ENCODE measurements at regions not wholly inside any gene's neighbourhood (a gene's known extent, or its start where the extent isn't known, plus 50 kb on each side); places are given as distances from the start of the nearest gene placed in this dataset.

DNA sequence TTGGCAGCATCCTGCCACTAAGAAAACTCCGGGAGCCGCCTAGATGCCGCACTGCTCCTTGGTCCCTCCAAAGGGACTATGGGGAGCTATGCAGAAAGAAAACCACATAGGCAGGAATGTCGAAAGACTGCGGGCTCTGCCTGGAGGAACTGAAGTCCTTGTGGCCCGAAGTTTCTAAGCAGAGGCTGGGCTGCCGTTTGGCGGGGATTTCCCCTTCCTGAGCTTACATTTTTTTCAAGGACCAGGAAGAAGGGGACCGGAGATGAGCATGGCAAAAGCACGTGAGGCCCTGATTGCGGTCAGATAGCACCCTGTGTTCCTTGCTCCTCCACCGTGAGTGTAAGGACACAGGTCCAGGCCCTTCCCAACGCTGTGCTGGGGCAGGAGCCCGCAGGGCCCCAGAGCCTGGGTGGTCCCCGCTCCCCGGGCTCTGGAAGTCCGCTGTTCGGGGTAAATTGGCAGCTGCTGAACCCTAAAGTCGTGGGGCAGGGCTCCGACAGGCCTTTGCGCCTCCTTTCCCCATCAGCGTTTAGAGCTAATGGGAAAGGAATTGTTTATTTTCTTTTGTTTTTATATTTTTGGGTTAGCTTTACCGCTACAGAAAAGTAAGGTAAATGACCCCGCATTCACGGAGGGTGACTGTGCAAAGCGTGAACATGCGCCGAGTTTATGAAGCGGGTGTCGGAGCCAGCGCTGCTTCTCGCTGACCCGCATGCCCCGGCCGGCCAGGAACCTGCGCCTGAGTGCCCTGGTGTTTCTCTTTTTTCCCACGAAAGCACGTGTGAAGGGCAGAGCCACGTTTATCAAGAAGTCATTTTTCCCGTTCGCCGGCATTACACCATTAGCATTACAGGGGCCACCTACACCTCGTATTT is 356.5 kb upstream of the ZNF32 start:
- DNase-seq = peak; percentile 12 to 63 (median 24)
- intact Hi-C loops (cut with micrococcal nuclease) = no loop called here
- TF ChIP-seq, protein P1, sequence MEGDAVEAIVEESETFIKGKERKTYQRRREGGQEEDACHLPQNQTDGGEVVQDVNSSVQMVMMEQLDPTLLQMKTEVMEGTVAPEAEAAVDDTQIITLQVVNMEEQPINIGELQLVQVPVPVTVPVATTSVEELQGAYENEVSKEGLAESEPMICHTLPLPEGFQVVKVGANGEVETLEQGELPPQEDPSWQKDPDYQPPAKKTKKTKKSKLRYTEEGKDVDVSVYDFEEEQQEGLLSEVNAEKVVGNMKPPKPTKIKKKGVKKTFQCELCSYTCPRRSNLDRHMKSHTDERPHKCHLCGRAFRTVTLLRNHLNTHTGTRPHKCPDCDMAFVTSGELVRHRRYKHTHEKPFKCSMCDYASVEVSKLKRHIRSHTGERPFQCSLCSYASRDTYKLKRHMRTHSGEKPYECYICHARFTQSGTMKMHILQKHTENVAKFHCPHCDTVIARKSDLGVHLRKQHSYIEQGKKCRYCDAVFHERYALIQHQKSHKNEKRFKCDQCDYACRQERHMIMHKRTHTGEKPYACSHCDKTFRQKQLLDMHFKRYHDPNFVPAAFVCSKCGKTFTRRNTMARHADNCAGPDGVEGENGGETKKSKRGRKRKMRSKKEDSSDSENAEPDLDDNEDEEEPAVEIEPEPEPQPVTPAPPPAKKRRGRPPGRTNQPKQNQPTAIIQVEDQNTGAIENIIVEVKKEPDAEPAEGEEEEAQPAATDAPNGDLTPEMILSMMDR (IDR thresholded peaks at IDR 0.05) = no peak

DNA sequence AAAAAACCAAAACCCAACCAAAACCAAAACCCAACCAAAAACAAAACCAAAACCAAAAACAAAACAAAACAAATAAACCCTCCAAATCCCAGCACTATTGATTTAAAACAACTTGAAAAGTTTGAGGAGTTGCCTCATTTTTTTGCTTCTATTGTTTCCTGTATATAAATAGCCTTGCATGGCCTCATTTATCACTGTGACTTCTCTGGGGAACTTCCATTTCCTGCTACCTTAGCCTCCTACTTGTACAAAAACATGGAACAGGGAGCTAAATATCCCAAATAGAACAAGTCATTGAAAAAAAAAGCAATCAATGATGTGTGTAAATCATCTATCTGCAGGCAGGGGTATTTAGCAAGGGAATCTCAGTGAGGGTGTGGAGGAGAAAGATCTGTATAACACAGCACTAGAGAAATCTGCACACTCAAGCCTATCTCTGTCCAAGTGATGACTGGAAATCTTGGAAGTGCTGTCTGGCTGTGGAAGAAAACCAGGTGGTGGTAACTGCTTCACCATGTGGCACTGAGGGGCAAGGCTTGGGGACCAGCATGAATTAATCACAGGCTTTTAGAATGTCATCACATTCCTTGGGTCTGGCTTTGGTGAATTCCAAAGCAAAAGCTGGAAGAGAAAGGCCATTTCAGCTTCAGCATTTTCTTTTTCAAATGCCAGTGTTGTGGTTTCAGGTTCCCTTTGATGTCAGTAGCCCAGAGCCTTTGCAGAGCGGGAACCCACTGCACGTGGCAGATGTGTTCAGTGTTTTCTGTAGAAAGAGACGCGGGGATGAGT is 349.5 kb upstream of the ZNF32 start:
- intact Hi-C loops (cut with micrococcal nuclease) = no loop called here
- peaks cover 0 to 10% (median 3%) of the 10 kb centered on the region in 7 donors for H3K9me3 Mint-ChIP-seq
- no peaks in the 10 kb centered on the region for H3K79me2 ChIP-seq (ENCODE audit: insufficient read depth, low read length)
- DNase-seq = no peak
- H3K4me3 ChIP-seq (replicated peaks in 1 of 3; ENCODE audit: low read depth in 2 of 3, low read length in 3 of 3) = no peak overlapping the region
- H3K36me3 Mint-ChIP-seq = no peaks in the 10 kb centered on the region
- WGBS (ENCODE audit: insufficient coverage) = 100% methylated on average over 1 of the region's 4 CpGs
- no peak overlapping the region for H3K4me2 ChIP-seq (replicated peaks; ENCODE audit: extremely low read depth, low read length, poor library complexity, severe bottlenecking)
- H3K27me3 Mint-ChIP-seq (ENCODE audit: low read depth in 3 of 3) = peaks cover 1 to 15% (median 11%) of the 10 kb centered on the region in 3 donors
- H3K36me3 ChIP-seq (replicated peaks in 1 of 2; ENCODE audit: control insufficient read depth in 1 of 2, insufficient read depth in 2 of 2, low read length in 2 of 2) = no peaks in the 10 kb centered on the region
- H4K20me1 ChIP-seq (ENCODE audit: insufficient read depth, low read length) = no peaks in the 10 kb centered on the region
- no peak overlapping the region for H3K27ac Mint-ChIP-seq
- no peaks in the 10 kb centered on the region for H3K4me1 ChIP-seq (ENCODE audit: control insufficient read depth in 1 of 2, insufficient read depth in 2 of 2, low read length in 2 of 2)
- H2AFZ ChIP-seq (ENCODE audit: insufficient read depth, low read depth, low read length, poor library complexity, severe bottlenecking) = no peak overlapping the region
- H3K4me3 Mint-ChIP-seq = no peak overlapping the region
- no peak overlapping the region for H3K9ac ChIP-seq (ENCODE audit: insufficient read depth, low read length, poor library complexity, severe bottlenecking)
- no peaks in the 10 kb centered on the region for H3K4me1 Mint-ChIP-seq
- no peaks in the 10 kb centered on the region for H3K27me3 ChIP-seq (ENCODE audit: control insufficient read depth in 2 of 2, insufficient read depth in 2 of 2, low read length in 2 of 2)
- TF ChIP-seq, protein P1 (IDR thresholded peaks at IDR 0.05) = no peak
- H3K9me3 ChIP-seq (replicated peaks in 1 of 2; ENCODE audit: control insufficient read depth in 1 of 2, insufficient read depth in 1 of 2, low read length in 2 of 2) = no peaks in the 10 kb centered on the region
- no peak overlapping the region for H3K27ac ChIP-seq (ENCODE audit: low read depth in 1 of 2, low read length in 2 of 2)

More for the DNA sequence above, 356.5 kb upstream of the ZNF32 start:
- peaks cover 15 to 19% of the 10 kb centered on the region in 2 donors for H3K4me1 ChIP-seq (ENCODE audit: control insufficient read depth in 1 of 2, insufficient read depth in 2 of 2, low read length in 2 of 2)
- WGBS (ENCODE audit: insufficient coverage) = 80% methylated on average over 42 of the region's 43 CpGs
- H3K4me3 ChIP-seq (replicated peaks in 1 of 3; ENCODE audit: low read depth in 2 of 3, low read length in 3 of 3) = no peak overlapping the region
- H3K9me3 ChIP-seq (replicated peaks in 1 of 2; ENCODE audit: control insufficient read depth in 1 of 2, insufficient read depth in 1 of 2, low read length in 2 of 2) = no peaks in the 10 kb centered on the region
- H2AFZ ChIP-seq (ENCODE audit: insufficient read depth, low read depth, low read length, poor library complexity, severe bottlenecking) = no peak overlapping the region
- Mint-ChIP-seq H3K9me3 (no peaks in the 10 kb centered on the region), H3K27ac (no peak overlapping the region), H3K36me3 (no peaks in the 10 kb centered on the region), H3K27me3 (ENCODE audit: low read depth in 3 of 3) (peaks cover 3 to 5% (median 4%) of the 10 kb centered on the region in 3 donors), H3K4me1 (peaks cover 8% of the 10 kb centered on the region), H3K4me3 (no peak overlapping the region)
- H3K36me3 ChIP-seq (replicated peaks in 1 of 2; ENCODE audit: control insufficient read depth in 1 of 2, insufficient read depth in 2 of 2, low read length in 2 of 2) = no peaks in the 10 kb centered on the region
- H3K79me2 ChIP-seq (ENCODE audit: insufficient read depth, low read length) = no peaks in the 10 kb centered on the region
- H3K27me3 ChIP-seq (ENCODE audit: control insufficient read depth in 2 of 2, insufficient read depth in 2 of 2, low read length in 2 of 2) = no peaks in the 10 kb centered on the region
- peak overlapping the region in 1 of 2 donors; percentile 23 for H3K27ac ChIP-seq (ENCODE audit: low read depth in 1 of 2, low read length in 2 of 2)
- no peak overlapping the region for H3K9ac ChIP-seq (ENCODE audit: insufficient read depth, low read length, poor library complexity, severe bottlenecking)
- no peaks in the 10 kb centered on the region for H4K20me1 ChIP-seq (ENCODE audit: insufficient read depth, low read length)
- peak overlapping the region; percentile 11 for H3K4me2 ChIP-seq (replicated peaks; ENCODE audit: extremely low read depth, low read length, poor library complexity, severe bottlenecking)
